Stimulated activated CD8-positive, alpha-beta memory T cell treated with anti-CD3 and anti-CD28 coated beads, Interleukin-4, amount 100 ng/mL, for 4 hours (primary cell): ENCODE measurements at regions not wholly inside any gene's neighbourhood (a gene's known extent, or its start where the extent isn't known, plus 50 kb on each side); places are given as distances from the start of the nearest gene placed in this dataset.
"Not testable (repeated sequence)": the region's sequence is repeated elsewhere in the genome, so short reads cannot be mapped to it uniquely, and the experiment has no call there.

ENCODE experiments used
- DNase-seq, 2 donors: peaks; one replicate each; pipeline ENCODE4 v3.0.0-alpha.2; 2020; ENCODE audit warnings: low read depth in 2 of 2, low spot score in 1 of 2

DNA sequence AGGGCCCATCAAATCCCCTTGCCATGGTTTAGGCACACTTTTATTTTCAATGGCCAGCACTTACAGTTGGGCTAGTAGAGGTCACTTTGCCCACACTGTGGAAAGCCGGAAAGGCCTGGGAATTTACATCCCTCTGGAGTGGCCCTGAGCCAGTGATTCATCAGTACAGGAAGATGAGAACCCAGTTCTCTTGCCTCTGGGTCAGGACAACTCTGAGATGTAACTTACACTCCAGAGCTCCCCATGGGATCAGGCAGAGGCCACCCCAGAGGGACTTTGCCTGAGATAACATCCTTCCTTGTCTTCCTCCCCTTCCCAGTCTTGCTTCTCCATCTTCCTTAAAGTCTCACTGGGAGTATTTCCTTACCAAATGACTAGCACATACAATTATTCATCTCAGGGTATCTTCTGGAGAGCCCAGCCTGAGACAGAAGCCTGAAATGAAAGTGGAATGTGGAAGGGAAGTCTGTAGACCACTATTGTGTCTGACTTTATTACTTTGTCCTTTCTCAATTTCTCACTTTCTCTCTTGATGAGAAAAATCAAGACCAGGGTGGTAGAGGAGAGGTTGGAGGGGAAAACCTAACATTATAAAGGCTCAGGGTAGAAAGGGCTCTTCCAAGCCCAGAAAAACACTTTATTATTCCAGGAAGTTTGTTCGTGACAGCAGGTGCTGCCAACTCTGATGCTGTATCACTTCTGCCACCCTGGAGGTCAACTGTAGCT, 220.8 kb downstream of the ZNF621 start:
- no peak for DNase-seq

DNA sequence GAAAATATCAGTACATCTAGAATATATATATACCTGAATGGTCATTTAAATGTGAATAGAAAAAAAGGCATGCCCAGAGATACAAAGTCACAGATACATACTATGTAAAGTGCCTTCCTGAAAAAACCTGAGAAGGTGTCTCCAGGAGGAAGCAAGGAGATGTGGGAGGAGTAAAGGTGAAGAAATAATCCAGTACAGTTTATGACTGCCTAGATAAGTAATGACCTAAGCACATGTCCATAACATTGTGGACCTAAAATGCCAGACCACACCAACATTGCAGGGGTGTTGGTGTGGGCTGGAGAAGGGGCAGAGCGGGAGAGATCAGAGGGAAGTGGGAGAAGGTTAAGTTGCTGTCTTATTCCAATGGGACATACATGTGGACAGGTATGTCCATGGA, 226.9 kb downstream of the ZNF621 start:
- DNase-seq: no peak

DNA sequence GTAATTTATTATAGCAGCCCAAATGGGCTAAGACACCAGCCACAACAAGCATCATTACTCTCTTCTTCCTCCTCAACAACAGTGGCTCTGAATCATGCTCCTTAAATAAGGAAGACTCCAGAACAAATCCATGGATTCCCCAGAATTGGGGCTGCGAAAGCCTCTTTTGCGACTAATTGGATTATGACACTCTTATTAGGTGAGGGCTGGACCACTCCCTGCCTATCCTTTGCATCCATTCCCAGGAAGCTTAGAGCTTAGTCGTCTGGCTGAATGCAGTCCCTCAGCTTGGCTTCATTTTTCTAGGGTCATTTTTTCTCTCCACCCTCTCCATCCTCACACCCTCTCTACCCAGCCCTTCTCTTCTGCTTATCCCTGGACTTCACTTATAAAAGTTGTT, 227.7 kb downstream of the ZNF621 start:
- DNase-seq: no peak

DNA sequence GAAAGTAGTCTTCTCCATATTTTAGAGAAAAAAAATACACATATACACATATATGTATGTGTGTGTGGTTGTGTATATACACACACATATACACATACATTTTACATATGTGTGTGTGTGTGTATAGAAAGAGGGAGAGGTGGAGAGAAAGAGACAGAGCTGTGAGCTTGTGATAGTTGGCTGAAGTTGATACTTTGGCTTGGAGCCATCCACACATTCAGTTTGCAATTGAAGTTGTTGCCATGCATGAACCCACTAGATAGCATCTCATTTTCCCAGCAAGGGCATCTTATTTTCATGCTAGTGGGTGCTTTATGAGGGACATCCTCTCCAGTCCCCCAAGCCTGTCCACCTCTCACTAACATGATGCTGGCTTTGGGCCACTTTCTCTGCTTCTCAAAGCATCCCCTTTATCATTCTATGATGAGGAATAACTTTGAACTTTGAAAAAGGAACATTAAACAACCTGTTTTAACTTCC, 228.6 kb downstream of the ZNF621 start:
- DNase-seq: no peak

DNA sequence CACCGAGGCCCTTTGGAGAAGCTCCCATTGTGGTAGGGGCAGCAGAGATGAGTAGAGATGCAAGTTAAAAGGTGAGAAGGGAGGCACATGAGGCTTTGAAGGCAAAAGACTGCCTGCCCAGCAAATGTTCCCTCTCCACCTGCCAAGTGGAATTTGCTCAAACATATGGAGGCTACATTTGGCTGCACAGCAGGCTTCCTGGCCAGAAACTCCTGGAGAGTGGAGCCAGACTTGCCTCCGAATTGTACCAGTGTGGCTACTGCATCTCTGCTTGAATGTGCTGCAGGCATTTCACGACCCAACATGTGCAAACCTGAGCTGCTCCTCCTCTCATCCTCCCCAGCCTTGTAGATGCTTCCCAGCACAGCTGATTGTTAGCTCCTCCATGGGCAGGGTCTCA, 229.2 kb downstream of the ZNF621 start:
- DNase-seq: no peak

DNA sequence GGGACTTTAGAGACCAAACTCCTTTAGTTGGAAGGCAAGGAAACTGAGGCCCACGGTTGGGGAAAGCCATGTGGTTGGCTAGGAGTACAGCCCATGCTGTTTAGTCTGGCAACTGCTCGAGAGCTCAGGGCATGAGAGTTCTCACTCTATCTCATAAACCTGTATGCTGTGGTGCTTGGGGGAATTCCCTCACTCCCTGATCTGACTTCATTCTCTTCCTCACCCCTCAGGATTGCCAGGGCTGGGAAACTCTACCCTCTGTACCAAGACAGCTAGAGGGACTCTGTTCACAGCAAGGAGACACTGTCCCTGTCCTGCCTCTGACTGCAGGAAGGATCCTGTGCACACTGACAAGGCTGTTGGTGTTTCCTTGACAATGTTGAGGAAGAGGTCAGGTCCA, 230.2 kb downstream of the ZNF621 start:
- no peak for DNase-seq

DNA sequence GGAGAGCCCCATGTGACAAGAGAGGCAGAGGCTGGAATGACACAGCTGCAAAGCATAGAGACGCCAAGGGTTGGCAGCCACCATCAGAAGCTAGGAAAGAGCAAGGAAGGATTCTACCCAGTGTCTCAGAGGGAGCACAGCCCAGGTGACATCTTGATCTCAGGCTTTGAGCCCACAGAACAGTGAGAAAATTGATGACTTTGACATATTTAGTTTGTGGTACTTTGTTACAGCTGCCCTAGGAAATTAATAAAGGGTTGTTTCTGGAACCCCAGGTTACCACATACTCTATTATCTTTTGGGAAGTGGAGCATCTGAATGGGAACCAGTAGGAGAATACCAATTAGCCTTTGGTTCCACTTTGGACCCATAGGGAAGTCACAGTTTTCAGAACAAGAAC, 231.7 kb downstream of the ZNF621 start:
- no peak for DNase-seq

DNA sequence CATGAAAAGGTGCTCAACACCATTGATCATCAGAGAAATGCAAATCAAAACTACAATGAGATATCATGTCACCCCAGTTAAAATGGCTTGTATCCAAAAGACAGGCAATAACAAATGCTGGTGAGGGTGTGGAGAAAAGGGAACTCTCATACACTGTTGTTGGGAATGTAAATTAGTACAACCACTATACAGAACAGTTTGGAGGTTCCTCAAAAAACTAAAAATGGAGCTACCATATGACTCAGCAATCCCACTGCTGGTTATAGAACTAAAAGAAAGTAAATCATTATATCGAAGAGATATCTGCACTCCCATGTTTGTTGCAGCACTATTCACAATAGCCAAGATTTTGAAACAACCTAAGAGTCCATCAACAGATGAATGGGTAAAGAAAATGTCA, 238.0 kb downstream of the ZNF621 start:
- not testable (repeated sequence) for DNase-seq

DNA sequence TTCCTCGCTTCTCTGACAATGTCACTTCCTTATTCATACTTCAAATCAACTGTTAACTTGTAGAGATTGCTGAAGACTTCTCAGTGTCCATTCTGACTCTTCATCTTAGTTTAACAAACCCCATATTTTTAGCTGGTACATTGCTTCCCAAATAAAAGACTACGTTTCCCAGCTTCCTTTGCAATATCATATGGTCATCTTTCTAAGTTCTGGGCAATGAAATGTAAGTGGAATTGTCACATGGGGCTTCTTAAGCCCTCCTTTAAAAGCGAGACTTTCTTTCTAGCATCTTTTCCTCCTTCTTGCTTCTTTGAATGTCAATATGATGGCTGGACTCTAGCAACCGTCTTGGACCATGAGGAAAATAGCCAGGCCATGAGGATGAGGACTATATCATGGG, 239.0 kb downstream of the ZNF621 start:
- no peak for DNase-seq

DNA sequence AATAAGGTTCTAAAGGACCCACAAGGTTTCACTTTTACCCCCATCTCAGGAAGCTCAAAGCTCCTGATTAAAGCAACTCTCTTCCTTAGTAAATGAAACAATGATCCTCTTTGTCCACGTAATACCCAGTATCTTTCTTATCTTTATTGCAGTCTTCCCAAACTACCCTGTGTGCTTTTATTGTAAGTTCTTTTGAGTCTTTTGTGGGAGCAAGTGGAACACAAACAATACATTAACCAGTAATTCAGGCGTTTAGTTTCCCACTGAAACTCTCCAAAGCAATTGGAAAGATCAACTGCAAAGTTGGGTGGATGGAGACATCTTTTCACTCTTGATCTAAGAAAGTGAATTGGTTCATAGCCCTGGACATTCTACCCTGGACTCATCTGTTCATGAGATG, 240.0 kb downstream of the ZNF621 start:
- no peak for DNase-seq

DNA sequence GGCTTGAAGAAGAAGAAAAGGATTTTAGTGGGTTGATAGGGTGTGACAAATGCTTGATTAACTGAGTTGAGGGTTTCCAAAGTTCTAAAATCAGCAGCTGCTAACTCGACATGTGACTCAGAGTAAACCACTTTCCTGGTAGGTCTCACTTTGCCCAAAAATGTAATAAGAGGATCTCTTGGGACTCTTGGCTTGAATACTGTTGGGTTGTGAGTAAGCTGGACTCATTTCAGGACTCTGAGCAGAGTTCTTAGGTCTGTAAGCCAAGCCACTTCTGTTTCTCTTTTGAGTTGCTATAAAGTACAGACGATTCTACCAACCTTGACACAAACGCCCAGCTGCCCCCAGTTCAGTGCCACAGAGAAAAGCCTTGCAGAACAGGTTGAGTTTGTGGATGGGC, 241.1 kb downstream of the ZNF621 start:
- DNase-seq: no peak

DNA sequence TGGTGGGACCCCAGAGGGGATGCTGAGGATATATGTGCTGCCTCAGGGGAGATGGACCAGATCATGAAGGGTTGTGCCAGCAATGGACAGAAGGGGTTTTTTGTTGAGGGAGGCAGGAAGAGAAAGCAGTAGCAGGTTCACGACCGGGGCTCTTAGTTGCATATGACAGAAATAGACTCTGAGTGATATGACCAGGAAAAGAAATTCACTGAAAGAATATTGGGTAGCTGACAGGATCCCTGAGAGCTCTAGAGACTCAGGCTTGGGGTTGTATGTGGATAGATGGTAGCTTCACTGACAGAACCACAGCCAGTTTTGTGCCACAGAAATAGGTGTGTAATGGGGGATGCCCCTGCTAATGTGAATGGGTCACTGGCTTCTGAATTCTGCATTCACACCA, 241.6 kb downstream of the ZNF621 start:
- DNase-seq: no peak

DNA sequence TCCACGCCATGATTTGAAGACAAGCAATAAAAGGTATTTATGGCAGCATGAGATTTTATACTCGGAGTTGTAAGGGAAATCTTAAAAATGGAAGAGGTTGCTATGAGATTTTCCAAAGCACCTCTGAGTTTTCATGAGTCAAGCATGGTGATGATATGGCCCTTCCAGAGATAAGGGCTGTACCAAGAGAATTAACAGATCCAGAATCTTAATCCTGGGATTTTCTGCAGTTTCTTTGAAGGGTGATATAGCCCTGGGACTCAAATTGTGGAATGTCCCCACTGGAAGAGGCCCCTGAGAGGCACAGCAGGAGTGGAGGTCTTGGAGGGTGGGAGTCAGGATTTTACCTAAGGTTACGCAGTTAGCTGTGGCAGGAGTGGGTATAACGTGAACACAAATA, 243.3 kb downstream of the ZNF621 start:
- no peak for DNase-seq

DNA sequence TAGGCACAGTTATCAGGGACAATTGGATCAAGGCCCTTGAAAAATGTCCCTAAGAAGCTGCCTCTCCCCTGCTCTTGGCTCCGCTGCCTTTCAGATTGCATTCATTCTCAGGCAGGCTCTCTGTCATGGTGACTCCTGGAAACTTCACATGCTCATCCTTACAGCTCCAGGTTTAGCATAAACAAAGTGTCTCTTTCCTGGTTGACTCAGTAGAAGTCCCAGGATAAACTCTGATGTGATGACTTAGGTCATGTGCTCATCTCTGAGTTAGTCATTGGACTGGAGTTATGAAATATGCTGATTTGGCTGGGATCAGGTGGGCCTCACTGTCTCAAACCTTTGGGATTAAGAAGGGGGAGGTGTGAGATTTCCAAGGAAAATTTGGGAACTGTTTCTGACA, 243.8 kb downstream of the ZNF621 start:
- DNase-seq: no peak

DNA sequence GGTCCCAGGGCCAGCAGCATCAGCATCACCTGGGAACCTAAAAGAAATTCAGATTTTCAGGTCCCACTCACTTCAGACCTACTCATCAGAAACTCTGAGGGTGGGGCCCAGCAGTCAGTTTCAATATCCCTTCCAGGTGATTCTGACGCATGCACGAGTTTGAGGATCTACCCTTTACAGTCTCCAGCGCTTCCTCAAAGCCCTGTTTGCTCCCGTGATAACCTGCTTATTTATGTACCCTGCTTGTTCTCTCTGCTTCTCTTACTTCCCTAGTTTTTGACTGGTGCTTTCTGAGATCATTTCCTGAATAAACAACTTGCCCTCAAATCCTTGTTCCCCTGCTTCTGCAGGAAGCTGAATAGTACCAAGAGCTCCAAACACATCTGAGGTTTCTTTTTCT, 245.3 kb downstream of the ZNF621 start:
- DNase-seq: no peak

DNA sequence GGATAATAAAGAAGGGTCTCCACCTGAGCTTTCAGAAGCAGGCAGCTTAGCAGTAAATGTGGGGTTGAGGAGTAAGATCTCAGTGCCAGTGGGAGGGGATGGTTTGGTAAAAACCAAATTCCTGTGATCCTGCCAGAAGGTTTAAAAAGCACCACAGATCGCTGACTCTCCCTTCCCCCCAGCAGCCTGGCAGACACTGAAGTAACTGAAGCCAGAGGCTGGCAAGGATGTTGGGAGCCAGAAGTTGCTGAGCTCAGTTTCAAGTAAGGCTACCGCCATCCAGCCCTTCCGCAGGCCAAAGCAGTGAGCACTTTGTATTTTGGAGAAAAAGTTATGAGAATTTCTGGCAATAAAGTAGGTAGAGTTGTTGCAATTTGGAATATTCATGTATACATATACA, 246.4 kb downstream of the ZNF621 start:
- DNase-seq: no peak

DNA sequence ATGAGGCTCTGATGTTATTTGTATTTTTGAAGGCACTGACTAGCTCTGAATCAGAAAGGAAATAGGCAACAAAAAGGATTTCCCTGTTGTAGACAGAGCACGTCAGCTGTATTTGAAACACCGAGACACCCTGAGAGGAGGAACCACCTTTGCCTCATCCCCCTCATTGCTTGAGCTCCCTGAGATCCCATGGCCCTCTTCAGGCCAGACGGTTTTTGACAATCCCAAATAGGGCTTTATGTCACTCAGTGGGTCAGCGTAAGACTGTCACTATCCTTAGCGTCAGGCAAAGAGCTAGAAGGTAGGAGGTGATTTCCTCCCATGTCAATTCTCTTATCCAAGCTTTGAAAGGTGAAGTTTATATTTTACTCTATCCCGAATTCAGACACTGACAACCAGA, 254.3 kb downstream of the ZNF621 start:
- no peak for DNase-seq

DNA sequence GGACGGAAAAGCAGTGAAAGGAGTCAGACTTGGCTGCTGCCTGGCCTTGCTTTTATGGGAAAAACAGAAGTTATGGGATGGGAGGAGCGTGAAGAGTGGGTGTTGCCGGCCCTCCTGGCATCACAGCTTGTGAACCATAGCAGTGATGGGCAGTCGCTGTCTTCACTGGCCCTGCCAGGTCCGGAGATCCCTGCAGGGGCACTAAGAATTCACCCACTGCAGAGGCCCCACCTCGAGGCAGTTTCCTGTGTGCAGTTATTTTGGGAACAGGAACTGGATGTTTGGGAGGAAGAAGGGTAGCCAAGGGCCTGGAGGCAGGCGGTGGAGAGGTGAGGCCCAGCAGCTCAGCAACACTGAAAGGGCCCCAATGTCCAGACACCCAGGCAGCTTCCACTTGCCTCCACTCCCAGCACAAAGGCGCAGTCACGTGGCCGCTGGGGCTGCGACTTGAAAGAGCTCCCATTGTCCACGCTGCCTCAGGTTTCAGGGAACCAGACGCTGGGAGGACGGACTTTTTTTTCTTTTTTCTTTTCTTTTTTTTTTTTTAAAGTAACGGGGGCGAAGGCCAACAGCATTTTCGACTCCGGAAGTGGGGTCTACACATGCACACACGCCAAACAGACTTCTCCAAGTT, 255.6 kb downstream of the ZNF621 start:
- no peak for DNase-seq

DNA sequence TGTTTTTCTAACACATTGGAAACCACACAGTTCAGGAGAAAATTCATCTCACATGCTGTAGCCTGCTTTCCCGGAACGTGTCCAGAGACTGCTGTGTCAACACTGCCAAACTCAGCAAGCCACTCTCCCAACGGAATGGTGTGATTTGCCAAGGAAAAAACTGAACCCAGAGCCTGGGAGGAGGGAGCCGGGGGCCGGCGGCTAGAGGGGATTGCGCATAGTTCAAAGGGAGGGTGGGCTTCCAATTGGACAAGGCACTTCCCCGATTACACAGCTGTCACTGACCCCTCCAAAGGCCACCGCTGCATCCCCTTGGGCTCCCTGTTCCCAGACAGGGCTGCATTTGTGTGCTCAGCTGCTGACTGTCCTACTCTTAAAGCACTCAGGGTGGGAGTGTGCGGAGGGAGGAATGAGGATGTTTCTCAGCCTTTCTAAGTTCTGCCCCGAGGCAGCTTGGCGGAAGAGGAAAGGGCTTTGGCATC, 256.2 kb downstream of the ZNF621 start:
- DNase-seq: no peak

DNA sequence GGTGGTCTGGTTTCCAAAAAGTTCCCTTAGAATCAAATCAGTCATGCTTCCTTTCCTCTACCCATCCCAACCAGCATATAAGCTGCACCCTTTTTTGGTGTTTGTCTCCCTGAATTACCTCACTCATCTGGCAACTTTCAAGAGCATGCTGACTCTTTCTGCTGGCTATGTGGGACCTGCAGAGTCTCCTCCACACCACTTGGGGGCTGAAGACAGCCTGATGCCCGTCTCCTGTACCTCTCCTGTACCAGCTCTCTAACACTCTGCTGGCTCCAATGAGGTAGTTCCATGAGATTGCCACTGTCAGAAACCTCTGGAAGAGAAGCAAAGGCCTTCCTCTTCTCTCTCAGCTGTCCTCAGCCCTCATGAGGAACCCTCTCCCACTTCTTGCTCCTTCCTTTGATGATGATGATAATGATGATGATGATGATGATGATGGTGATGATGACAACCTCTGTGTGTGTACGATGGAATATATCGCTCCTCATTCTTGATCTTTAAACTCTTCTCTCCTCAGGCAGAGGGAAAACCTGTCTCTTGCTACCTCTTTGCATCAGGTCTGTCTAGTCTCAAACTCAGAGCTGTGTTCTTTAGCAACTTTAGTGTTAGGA, 257.5 kb downstream of the ZNF621 start:
- no peak for DNase-seq

DNA sequence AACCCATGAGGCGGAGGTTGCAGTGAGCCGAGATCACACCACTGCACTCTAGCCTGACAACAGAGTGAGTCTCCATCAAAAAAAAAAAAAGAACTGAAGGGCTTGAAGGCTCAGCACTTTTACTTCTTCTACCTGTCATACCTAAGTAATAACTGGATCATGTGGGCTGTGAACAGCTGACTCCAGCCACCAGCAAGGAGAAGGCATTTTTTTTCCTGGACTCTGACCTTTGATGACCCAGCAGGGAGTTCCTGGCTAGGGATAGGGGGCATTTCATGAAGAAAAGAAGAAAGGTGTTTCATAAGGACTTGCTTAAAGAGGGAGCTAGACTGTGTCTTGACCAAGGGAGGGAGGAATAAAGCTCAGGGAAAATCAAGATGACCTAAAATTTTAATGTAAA, 266.0 kb downstream of the ZNF621 start:
- no peak for DNase-seq

DNA sequence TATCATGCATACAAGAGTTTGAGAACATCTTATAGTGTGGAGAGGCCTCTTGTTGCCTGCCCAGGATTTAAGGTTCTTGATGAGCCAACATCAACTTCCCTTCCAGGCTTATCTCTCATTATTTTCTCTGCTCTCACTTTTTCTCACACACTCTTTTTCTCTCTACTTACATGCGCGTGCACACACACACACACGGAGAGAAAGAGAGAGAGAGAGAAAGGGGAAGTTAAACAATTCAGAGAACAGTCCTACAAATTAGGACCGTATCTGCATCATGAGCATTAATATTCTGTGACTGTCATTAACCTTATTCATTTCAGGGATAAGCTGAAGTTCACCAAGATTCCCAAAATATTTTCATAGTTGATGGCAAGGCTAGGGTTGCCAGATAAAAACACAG, 269.0 kb downstream of the ZNF621 start:
- no peak for DNase-seq
